Activated CD4-positive, alpha-beta T cell treated with anti-CD3 and anti-CD28 coated beads for 4 hours (primary cell): ENCODE measurements at regions not wholly inside any gene's neighbourhood (a gene's known extent, or its start where the extent isn't known, plus 50 kb on each side); places are given as distances from the start of the nearest gene placed in this dataset.
"Not testable (repeated sequence)": the region's sequence is repeated elsewhere in the genome, so short reads cannot be mapped to it uniquely, and the experiment has no call there.

ENCODE experiments used
- DNase-seq, 2 donors: peaks; one replicate each; pipeline ENCODE4 v3.0.0-alpha.2; 2020

- DNase-seq: no peak
These were observed 131.6 kb upstream of the KIF26B start for GRCh38 chr1:245023222-245023621.

- no peak for DNase-seq
These were observed 134.8 kb upstream of the KIF26B start for GRCh38 chr1:245019910-245020486.

- no peak for DNase-seq
These were observed 138.1 kb upstream of the KIF26B start for GRCh38 chr1:245016700-245017099.

GRCh38 chr1:245015031-245015430 lies 139.8 kb upstream of the KIF26B start:
- no peak for DNase-seq

- DNase-seq: no peak
These were observed 140.3 kb upstream of the KIF26B start for GRCh38 chr1:245014247-245015029.

- no peak for DNase-seq
These were observed 144.7 kb upstream of the KIF26B start for GRCh38 chr1:245010018-245010614.

GRCh38 chr1:245008761-245009160 lies 144.4 kb upstream of the HNRNPU start:
- no peak for DNase-seq

- DNase-seq: no peak
These were observed 143.5 kb upstream of the HNRNPU start for GRCh38 chr1:245007852-245008251.

- no peak for DNase-seq
These were observed 138.9 kb upstream of the HNRNPU start for GRCh38 chr1:245003246-245003645.

GRCh38 chr1:245001252-245001651 lies 136.9 kb upstream of the HNRNPU start:
- DNase-seq: no peak

GRCh38 chr1:245000872-245001188 lies 136.5 kb upstream of the HNRNPU start:
- DNase-seq: no peak

- DNase-seq: not testable (repeated sequence)
These were observed 135.3 kb upstream of the HNRNPU start for GRCh38 chr1:244999644-245000043.

- no peak for DNase-seq
These were observed 134.5 kb upstream of the HNRNPU start for GRCh38 chr1:244998717-244999346.

- DNase-seq: no peak
These were observed 131.5 kb upstream of the HNRNPU start for GRCh38 chr1:244995602-244996400.

- DNase-seq: no peak
These were observed 128.5 kb upstream of the HNRNPU start for GRCh38 chr1:244992833-244993232.

- DNase-seq: no peak
These were observed 125.5 kb upstream of the HNRNPU start for GRCh38 chr1:244989813-244990212.

- DNase-seq: no peak
These were observed 124.2 kb upstream of the HNRNPU start for GRCh38 chr1:244988521-244988920.

- DNase-seq: no peak
These were observed 116.3 kb upstream of the HNRNPU start for GRCh38 chr1:244980605-244981004.

- DNase-seq: no peak
These were observed 110.2 kb upstream of the HNRNPU start for GRCh38 chr1:244974550-244974949.

GRCh38 chr1:244974106-244974505 lies 109.8 kb upstream of the HNRNPU start:
- no peak for DNase-seq

- DNase-seq: peak; percentile 7 to 14
These were observed 107.3 kb upstream of the HNRNPU start for GRCh38 chr1:244971552-244972216.

- peak; percentile 94 for DNase-seq
These were observed 106.6 kb upstream of the HNRNPU start for GRCh38 chr1:244970744-244971551.
